NCI-H2107 treated with DMSO at 0.1 percent for 48 hours (cell line): ENCODE measurements at regions not wholly inside any gene's neighbourhood (a gene's known extent, or its start where the extent isn't known, plus 50 kb on each side); places are given as distances from the start of the nearest gene placed in this dataset.
"Not testable (repeated sequence)": the region's sequence is repeated elsewhere in the genome, so short reads cannot be mapped to it uniquely, and the experiment has no call there.

Experiments
- DNase-seq: peaks from one replicate; lab custom pipeline; 2025; ENCODE audit not compliant: unreplicated experiment; lab: John Stamatoyannopoulos, UW

- no peak for DNase-seq
Observed at GRCh38 chr5:68027519-68027918, 188.0 kb upstream of the PIK3R1 start.

GRCh38 chr5:68026092-68026885, 189.3 kb upstream of the PIK3R1 start:
- DNase-seq = no peak

- no peak for DNase-seq
Observed at GRCh38 chr5:68024426-68024825, 191.1 kb upstream of the PIK3R1 start.

GRCh38 chr5:68021916-68022315, 193.6 kb upstream of the PIK3R1 start:
- DNase-seq = no peak

- DNase-seq = no peak
Observed at GRCh38 chr5:68021227-68021626, 194.3 kb upstream of the PIK3R1 start.

GRCh38 chr5:68020461-68020969, 195.0 kb upstream of the PIK3R1 start:
- DNase-seq = not testable (repeated sequence)

GRCh38 chr5:68015381-68016302, 199.9 kb upstream of the PIK3R1 start:
- no peak for DNase-seq

GRCh38 chr5:68012831-68013230, 202.7 kb upstream of the PIK3R1 start:
- DNase-seq = no peak

- DNase-seq = no peak
Observed at GRCh38 chr5:68012429-68012828, 203.1 kb upstream of the PIK3R1 start.

GRCh38 chr5:68011801-68012200, 203.8 kb upstream of the PIK3R1 start:
- no peak for DNase-seq

- no peak for DNase-seq
Observed at GRCh38 chr5:68011259-68011760, 204.2 kb upstream of the PIK3R1 start.

GRCh38 chr5:68010740-68011139, 204.8 kb upstream of the PIK3R1 start:
- DNase-seq = no peak

- no peak for DNase-seq
Observed at GRCh38 chr5:68007451-68007850, 208.1 kb upstream of the PIK3R1 start.

- DNase-seq = no peak
Observed at GRCh38 chr5:68002836-68003235, 212.7 kb upstream of the PIK3R1 start.

- DNase-seq = no peak
Observed at GRCh38 chr5:68000805-68001204, 214.8 kb upstream of the PIK3R1 start.

- no peak for DNase-seq
Observed at GRCh38 chr5:67999391-67999790, 216.2 kb upstream of the PIK3R1 start.

- no peak for DNase-seq
Observed at GRCh38 chr5:67998709-67999261, 216.8 kb upstream of the PIK3R1 start.

- DNase-seq = no peak
Observed at GRCh38 chr5:67997892-67998457, 217.6 kb upstream of the PIK3R1 start.

GRCh38 chr5:67997148-67997547, 218.4 kb upstream of the PIK3R1 start:
- DNase-seq = no peak

GRCh38 chr5:67996596-67996995, 219.0 kb upstream of the PIK3R1 start:
- no peak for DNase-seq

GRCh38 chr5:67992923-67993322, 222.6 kb upstream of the PIK3R1 start:
- no peak for DNase-seq
